WTC11 (cell line): ENCODE measurements at regions not wholly inside any gene's neighbourhood (a gene's known extent, or its start where the extent isn't known, plus 50 kb on each side); places are given as distances from the start of the nearest gene placed in this dataset.

Source experiments
- ATAC-seq: fragments of 200-7000 bp; cut with Tn5 transposase; 2 replicates; pipeline ENCODE4 v1.10.0; 2021; ENCODE audit warnings: mild to moderate bottlenecking, moderate library complexity
- CTCF ChIA-PET: fragments of 300-600 bp; sonication (Branson Sonifier 250); formaldehyde crosslinking; loops from one replicate; lab custom pipeline; 2021; ENCODE audit warnings: antibody characterized with exemption; lab: Charles Lee
- POLR2A ChIA-PET: fragments of 350-600 bp; sonication (Branson Sonifier 250); formaldehyde crosslinking; loops from one replicate; lab custom pipeline; 2021; ENCODE audit warnings: antibody characterized with exemption; lab: Charles Lee
- DNase-seq: peaks from one replicate; pipeline ENCODE4 v3.0.0; 2021; ENCODE audit warnings: low spot score
- H3K27ac Mint-ChIP-seq: 2 replicates; pipeline ENCODE4 v1.8.0; 2021; ENCODE audit warnings: mixed read lengths
- H3K27me3 Mint-ChIP-seq: 2 replicates; pipeline ENCODE4 v1.8.0; 2021; ENCODE audit warnings: low read depth, mild to moderate bottlenecking, moderate library complexity, mixed read lengths
- H3K36me3 Mint-ChIP-seq: 2 replicates; pipeline ENCODE4 v1.8.0; 2021; ENCODE audit warnings: mixed read lengths
- H3K4me1 Mint-ChIP-seq: 2 replicates; pipeline ENCODE4 v1.8.0; 2022; ENCODE audit warnings: mixed read lengths
- H3K4me3 Mint-ChIP-seq: 2 replicates; pipeline ENCODE4 v1.8.0; 2021; ENCODE audit warnings: mild to moderate bottlenecking, moderate library complexity, mixed read lengths
- H3K9me3 Mint-ChIP-seq: 2 replicates; pipeline ENCODE4 v1.8.0; 2021; ENCODE audit warnings: mixed read lengths
- AR ChIP-seq: fragments of 250-450 bp; sonication (Bioruptor Pico); IDR thresholded peaks from 2 replicates; pipeline ENCODE4 v1.9.0; 2021; ENCODE audit warnings: mild to moderate bottlenecking
- ARID4B ChIP-seq: sonication (generic); formaldehyde crosslinking; IDR thresholded peaks from 2 replicates; pipeline ENCODE4 v1.8.0; 2023; ENCODE audit warnings: missing genetic modification reagents, mild to moderate bottlenecking, borderline replicate concordance
- ATF2 ChIP-seq: sonication (generic); formaldehyde crosslinking; IDR thresholded peaks from 2 replicates; pipeline ENCODE4 v1.8.1; 2022; ENCODE audit warnings: low read depth, missing genetic modification reagents, borderline replicate concordance
- E2F1 ChIP-seq: sonication (generic); formaldehyde crosslinking; IDR thresholded peaks from 2 replicates; pipeline ENCODE4 v1.8.0; 2022; ENCODE audit warnings: mild to moderate bottlenecking, missing genetic modification reagents
- ELF4 ChIP-seq: sonication (generic); formaldehyde crosslinking; IDR thresholded peaks from 2 replicates; pipeline ENCODE4 v1.8.1; 2022; ENCODE audit warnings: low read depth, mild to moderate bottlenecking, moderate library complexity, missing genetic modification reagents
- ESRRA ChIP-seq: sonication (generic); formaldehyde crosslinking; IDR thresholded peaks from 2 replicates; pipeline ENCODE4 v1.8.1; 2022; ENCODE audit warnings: mild to moderate bottlenecking, missing genetic modification reagents, borderline replicate concordance
- FOXP1 ChIP-seq: sonication (generic); formaldehyde crosslinking; IDR thresholded peaks from 2 replicates; pipeline ENCODE4 v1.8.0; 2022; ENCODE audit warnings: missing genetic modification reagents, mild to moderate bottlenecking, moderate library complexity, borderline replicate concordance
- GABPB1 ChIP-seq: sonication (generic); formaldehyde crosslinking; IDR thresholded peaks from 2 replicates; pipeline ENCODE4 v1.8.1; 2023; ENCODE audit warnings: mild to moderate bottlenecking, missing genetic modification reagents
- HMGXB4 ChIP-seq: sonication (generic); formaldehyde crosslinking; IDR thresholded peaks from 2 replicates; pipeline ENCODE4 v1.8.1; 2023; ENCODE audit warnings: mild to moderate bottlenecking, moderate library complexity, missing genetic modification reagents
- JUN ChIP-seq: sonication (generic); formaldehyde crosslinking; IDR thresholded peaks from 2 replicates; pipeline ENCODE4 v1.8.0; 2023; ENCODE audit warnings: mild to moderate bottlenecking, missing genetic modification reagents
- MLX ChIP-seq: sonication (generic); formaldehyde crosslinking; IDR thresholded peaks from 2 replicates; pipeline ENCODE4 v1.8.1; 2023; ENCODE audit warnings: mild to moderate bottlenecking, missing genetic modification reagents, moderate library complexity
- MXD4 ChIP-seq: fragments of 250-450 bp; sonication (Bioruptor Pico); IDR thresholded peaks from 2 replicates; pipeline ENCODE4 v1.8.0; 2021; ENCODE audit warnings: mild to moderate bottlenecking, moderate library complexity, borderline replicate concordance
- MYBL2 ChIP-seq: sonication (generic); formaldehyde crosslinking; IDR thresholded peaks from 2 replicates; pipeline ENCODE4 v1.8.1; 2023; ENCODE audit warnings: mild to moderate bottlenecking, moderate library complexity, missing genetic modification reagents
- NFATC4 ChIP-seq: fragments of 250-450 bp; sonication (Bioruptor Pico); IDR thresholded peaks from 2 replicates; pipeline ENCODE4 v1.9.0; 2021; ENCODE audit warnings: mild to moderate bottlenecking
- TCF7 ChIP-seq: sonication (generic); formaldehyde crosslinking; IDR thresholded peaks from 2 replicates; pipeline ENCODE4 v1.8.0; 2022; ENCODE audit warnings: mild to moderate bottlenecking, low read depth, missing genetic modification reagents, moderate library complexity
- ZBTB43 ChIP-seq: sonication (generic); formaldehyde crosslinking; IDR thresholded peaks from 2 replicates; pipeline ENCODE4 v1.8.1; 2023; ENCODE audit warnings: mild to moderate bottlenecking, missing genetic modification reagents
- ZNF219 ChIP-seq: sonication (generic); formaldehyde crosslinking; IDR thresholded peaks from 2 replicates; pipeline ENCODE4 v1.8.0; 2023; ENCODE audit warnings: missing genetic modification reagents, mild to moderate bottlenecking, borderline replicate concordance
- ZNF232 ChIP-seq: sonication (generic); formaldehyde crosslinking; IDR thresholded peaks from 2 replicates; pipeline ENCODE4 v1.8.0; 2022; ENCODE audit warnings: mild to moderate bottlenecking, missing genetic modification reagents
- ZNF396 ChIP-seq: fragments of 250-450 bp; sonication (Bioruptor Pico); IDR thresholded peaks from 2 replicates; pipeline ENCODE4 v1.8.0; 2021; ENCODE audit warnings: mild to moderate bottlenecking, moderate library complexity, borderline replicate concordance

GRCh38 chr9:136603901-136604814, 58.3 kb upstream of the NOTCH1 start:
- Mint-ChIP-seq H3K9me3 (peaks cover 7% of the 10 kb centered on the region), H3K36me3 (no peaks in the 10 kb centered on the region), H3K27ac (no peak overlapping the region; the same call in 1 of the 2 replicates), H3K4me3 (no peak overlapping the region), H3K4me1 (peaks cover 34% of the 10 kb centered on the region), H3K27me3 (peaks cover 5% of the 10 kb centered on the region)
- ChIA-PET POLR2A (interaction anchor here (1.0 kb wide), 1 partner anchor 32 kb away, joined by 5 read pairs; no protein-coding TSS in a partner anchor), CTCF (interaction anchor here (0.6 to 2.3 kb wide), 17 partner anchors 10 to 632 kb away, joined by 3 to 11 read pairs (median 5); no protein-coding TSS in a partner anchor)
- ATAC-seq (0 out of 2 replicates have a peak, but pooled peaks have one; percentile 8), DNase-seq (no peak)
- no peak for TF ChIP-seq E2F1 (CRISPR knock-in tag)
- TF ChIP-seq MLX, result no peak
- no peak for TF ChIP-seq NFATC4 (CRISPR knock-in tag)
- TF ChIP-seq ZBTB43 (CRISPR knock-in tag), result no peak
- TF ChIP-seq FOXP1, result no peak
- no peak for TF ChIP-seq ELF4 (CRISPR knock-in tag)
- no peak for TF ChIP-seq AR (CRISPR knock-in tag)
- TF ChIP-seq ZNF232, result no peak

- POLR2A ChIA-PET, result interaction anchor here (1.0 kb wide), 1 partner anchor 31 kb away, joined by 5 read pairs; no protein-coding TSS in a partner anchor
- Mint-ChIP-seq H3K27ac (no peak overlapping the region), H3K4me1 (peaks cover 30% of the 10 kb centered on the region), H3K27me3 (peaks cover 5% of the 10 kb centered on the region), H3K4me3 (no peak overlapping the region), H3K9me3 (peaks cover 7% of the 10 kb centered on the region), H3K36me3 (no peaks in the 10 kb centered on the region)
- ATAC-seq (no peak), DNase-seq (no peak)
- CTCF ChIA-PET, result interaction anchor here (0.5 kb wide), 1 partner anchor 85 kb away, joined by 4 read pairs; no protein-coding TSS in a partner anchor
- no peak for TF ChIP-seq MXD4
- TF ChIP-seq NFATC4 (CRISPR knock-in tag), result no peak
- TF ChIP-seq JUN, result no peak
- TF ChIP-seq ARID4B (CRISPR knock-in tag), result no peak
- no peak for TF ChIP-seq TCF7 (CRISPR knock-in tag)
- no peak for TF ChIP-seq ZNF396 (CRISPR knock-in tag)
- no peak for TF ChIP-seq ESRRA
- no peak for TF ChIP-seq HMGXB4 (CRISPR knock-in tag)
- no peak for TF ChIP-seq ATF2 (CRISPR knock-in tag)
- no peak for TF ChIP-seq MYBL2 (CRISPR knock-in tag)
- no peak for TF ChIP-seq ZNF219 (CRISPR knock-in tag)
- no peak for TF ChIP-seq GABPB1 (CRISPR knock-in tag)
Observed at GRCh38 chr9:136603216-136603615, 57.4 kb upstream of the NOTCH1 start.
